ENCODE measurements at regions not wholly inside any gene's neighbourhood (a gene's known extent, or its start where the extent isn't known, plus 50 kb on each side); places are given as distances from the start of the nearest gene placed in this dataset.

- H3K27me3 ChIP-seq: no peaks in the 10 kb centered on the region
- peak in 1 of 4 donors; percentile 20 for ATAC-seq
- peak overlapping the region in 1 of 12 donors; percentile 33 for H3K27ac ChIP-seq
- peaks cover 0 to 52% (median 24%) of the 10 kb centered on the region in 12 donors for H3K4me1 ChIP-seq
- no peak for DNase-seq
- TF ChIP-seq POLR2A (IDR thresholded peaks at IDR 0.05) (no peak), CTCF (IDR thresholded peaks at IDR 0.05) (no peak)
- intact Hi-C loops (cut with DNase I): loop anchor here in 1 of 10 donors (10.0 kb wide), 1 partner anchor 309 kb away; no protein-coding TSS in a partner anchor
- H3K36me3 ChIP-seq: no peaks in the 10 kb centered on the region
- 77 to 98% (median 95%) methylated on average over 2 of the region's 2 CpGs for WGBS, 4 donors
- H3K9me3 ChIP-seq: no peaks in the 10 kb centered on the region
- no peak overlapping the region for H3K4me3 ChIP-seq
Measured at GRCh38 chr2:18833941-18834340, 244.6 kb upstream of the NT5C1B start.

GRCh38 chr2:18831916-18832510 is 242.6 kb upstream of the NT5C1B start:
- ATAC-seq (no peak), DNase-seq (no peak)
- WGBS, 4 donors: 43 to 50% (median 47%) methylated on average over 2 of the region's 2 CpGs
- intact Hi-C loops (cut with DNase I): loop anchor here in 1 of 10 donors (10.0 kb wide), 1 partner anchor 307 kb away; no protein-coding TSS in a partner anchor
- H3K27me3 ChIP-seq: no peaks in the 10 kb centered on the region
- H3K27ac ChIP-seq: no peak overlapping the region
- no peak overlapping the region for H3K4me3 ChIP-seq
- H3K36me3 ChIP-seq: no peaks in the 10 kb centered on the region
- no peaks in the 10 kb centered on the region for H3K9me3 ChIP-seq
- TF ChIP-seq POLR2A (IDR thresholded peaks at IDR 0.05) (no peak), CTCF (IDR thresholded peaks at IDR 0.05) (no peak)
- H3K4me1 ChIP-seq: peaks cover 0 to 52% (median 24%) of the 10 kb centered on the region in 12 donors

GRCh38 chr2:18830962-18831361 is 241.6 kb upstream of the NT5C1B start:
- 50 to 68% (median 55%) methylated on average over 1 of the region's 1 CpG for WGBS, 4 donors
- TF ChIP-seq POLR2A (IDR thresholded peaks at IDR 0.05) (no peak), CTCF (IDR thresholded peaks at IDR 0.05) (no peak)
- Histone ChIP-seq H3K4me3 (no peak overlapping the region), H3K27ac (peak overlapping the region in 1 of 12 donors; percentile 4), H3K36me3 (no peaks in the 10 kb centered on the region), H3K27me3 (no peaks in the 10 kb centered on the region), H3K4me1 (peaks cover 0 to 52% (median 24%) of the 10 kb centered on the region in 12 donors), H3K9me3 (no peaks in the 10 kb centered on the region)
- intact Hi-C loops (cut with DNase I): loop anchor here in 1 of 10 donors (10.0 kb wide), 1 partner anchor 306 kb away; no protein-coding TSS in a partner anchor
- peak in 2 of 4 donors; percentile 31 to 34 for ATAC-seq
- DNase-seq: no peak

- no peaks in the 10 kb centered on the region for H3K27me3 ChIP-seq
- H3K4me3 ChIP-seq: no peak overlapping the region
- intact Hi-C loops (cut with DNase I): loop anchor here in 1 of 10 donors (10.0 kb wide), 1 partner anchor 305 kb away; no protein-coding TSS in a partner anchor
- TF ChIP-seq POLR2A (IDR thresholded peaks at IDR 0.05) (no peak), CTCF (IDR thresholded peaks at IDR 0.05) (no peak)
- DNase-seq: no peak
- H3K36me3 ChIP-seq: no peaks in the 10 kb centered on the region
- 44 to 79% (median 60%) methylated on average over 1 of the region's 1 CpG for WGBS, 4 donors
- H3K27ac ChIP-seq: peak overlapping the region in 1 of 12 donors; percentile 13
- no peaks in the 10 kb centered on the region for H3K9me3 ChIP-seq
- no peak for ATAC-seq
- H3K4me1 ChIP-seq: peaks cover 0 to 52% (median 24%) of the 10 kb centered on the region in 12 donors
Measured at GRCh38 chr2:18829976-18830375, 240.6 kb upstream of the NT5C1B start.

Data from heart left ventricle (tissue), 16 donors.